NCI-H1694 (cell line): ENCODE measurements at regions not wholly inside any gene's neighbourhood (a gene's known extent, or its start where the extent isn't known, plus 50 kb on each side); places are given as distances from the start of the nearest gene placed in this dataset.
A peak's percentile ranks its signal among the peaks of the same experiment; 100 is the strongest.

Source experiments
- DNase-seq: peaks from one replicate; lab custom pipeline; 2025; lab: John Stamatoyannopoulos, UW

DNA sequence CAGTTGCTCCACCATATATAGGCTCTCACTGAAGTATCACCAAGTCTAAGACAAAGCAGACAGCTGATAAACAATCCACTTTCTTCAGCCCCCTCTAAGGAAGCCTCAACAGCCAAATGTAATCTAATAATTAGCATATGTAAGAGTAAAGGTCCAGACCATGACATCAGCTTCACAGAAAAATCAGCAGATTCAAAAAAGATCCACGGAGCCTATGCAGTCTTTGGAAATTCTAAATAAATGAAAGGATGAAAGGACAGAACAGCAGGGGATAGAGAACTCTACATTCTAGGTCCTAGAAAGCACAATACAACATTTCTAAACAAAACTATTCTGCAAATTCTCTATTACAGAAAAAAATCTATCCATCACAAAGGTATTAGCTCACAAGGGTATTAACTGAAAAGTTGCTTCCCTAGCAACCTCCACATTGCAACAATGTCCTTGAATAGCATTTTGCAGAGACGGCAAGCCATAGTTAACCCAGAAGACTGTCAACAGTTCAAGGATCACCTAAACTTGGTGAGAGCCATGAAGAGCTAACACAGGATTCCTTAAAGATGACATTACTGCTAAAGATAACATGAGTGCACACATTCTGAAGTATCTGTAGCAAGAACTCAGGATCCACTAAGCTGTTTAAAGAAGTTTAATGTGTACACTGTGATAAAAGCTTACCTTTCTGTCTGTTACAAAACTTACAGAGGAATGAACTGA lies 74.3 kb downstream of the SIPA1L2 start:
- DNase-seq, result no peak

DNA sequence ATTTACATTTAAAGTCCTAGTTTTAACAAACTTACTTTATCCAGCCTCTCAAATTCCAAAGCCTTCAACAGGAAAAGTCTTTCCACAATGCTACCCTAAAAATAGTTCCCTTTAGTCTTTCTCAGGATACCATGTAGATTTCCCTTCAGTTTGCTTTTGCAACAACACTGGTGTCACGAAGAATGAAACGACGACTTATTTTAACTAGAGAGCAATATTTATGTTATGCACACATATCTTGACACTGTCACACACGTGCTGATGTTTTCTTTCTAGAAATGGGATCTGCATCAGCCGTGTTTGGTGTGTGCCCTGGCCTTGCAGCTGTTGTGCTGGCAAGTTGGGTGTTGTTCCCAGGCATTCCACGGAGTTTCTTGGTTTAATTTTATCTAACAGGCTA lies 75.5 kb downstream of the SIPA1L2 start:
- no peak for DNase-seq

DNA sequence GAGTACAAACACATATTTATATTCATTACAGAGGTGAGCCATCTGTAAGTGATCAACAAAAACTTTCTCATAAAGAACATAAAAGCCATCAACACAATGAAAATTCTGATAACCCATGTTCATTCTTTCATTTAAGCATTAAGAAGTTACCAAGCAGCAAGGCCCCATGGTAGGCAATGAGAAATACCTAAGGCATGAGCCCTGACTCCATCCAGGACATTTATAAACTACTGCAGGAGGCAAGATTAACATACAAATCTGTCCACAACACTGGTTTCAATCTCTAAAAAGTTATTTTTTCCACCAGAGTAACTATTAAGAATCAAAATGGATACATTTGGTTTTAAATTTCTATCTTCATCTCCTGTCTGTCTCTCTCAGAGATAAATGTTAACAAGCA lies 76.1 kb downstream of the SIPA1L2 start:
- no peak for DNase-seq

DNA sequence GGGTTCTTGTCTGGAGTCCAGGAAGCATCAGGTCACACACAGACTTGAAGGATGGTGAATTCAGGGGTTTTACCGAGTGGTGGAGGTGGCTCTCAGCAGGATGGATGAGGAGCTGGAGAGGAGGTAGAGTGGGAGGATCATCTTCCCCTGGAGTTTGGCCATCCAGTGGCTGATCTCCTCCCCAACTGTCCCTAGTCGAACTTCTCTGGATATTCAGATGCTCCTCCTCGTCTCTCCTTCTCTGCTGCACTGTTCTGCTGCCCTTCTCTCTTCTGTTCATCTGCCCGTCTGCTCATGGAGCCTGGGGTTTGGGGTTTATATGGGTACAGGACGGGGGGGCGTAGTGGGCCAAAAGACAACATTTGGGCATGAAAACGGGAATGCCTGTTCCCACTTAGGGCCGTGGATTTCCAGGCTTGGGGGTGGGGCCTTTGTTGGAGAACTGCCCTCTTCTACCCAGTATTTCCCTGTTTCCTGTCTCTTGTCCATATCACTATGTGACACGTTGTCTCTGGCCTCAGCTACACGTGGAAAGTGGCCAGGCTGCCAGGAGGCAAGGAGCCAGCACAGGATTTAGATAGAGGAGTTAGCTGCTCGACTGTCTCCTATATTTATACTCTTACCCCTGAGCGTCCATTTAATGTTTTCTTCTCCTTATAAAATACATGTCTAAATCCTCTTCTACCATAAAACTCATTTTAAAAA lies 76.7 kb downstream of the SIPA1L2 start:
- no peak for DNase-seq

DNA sequence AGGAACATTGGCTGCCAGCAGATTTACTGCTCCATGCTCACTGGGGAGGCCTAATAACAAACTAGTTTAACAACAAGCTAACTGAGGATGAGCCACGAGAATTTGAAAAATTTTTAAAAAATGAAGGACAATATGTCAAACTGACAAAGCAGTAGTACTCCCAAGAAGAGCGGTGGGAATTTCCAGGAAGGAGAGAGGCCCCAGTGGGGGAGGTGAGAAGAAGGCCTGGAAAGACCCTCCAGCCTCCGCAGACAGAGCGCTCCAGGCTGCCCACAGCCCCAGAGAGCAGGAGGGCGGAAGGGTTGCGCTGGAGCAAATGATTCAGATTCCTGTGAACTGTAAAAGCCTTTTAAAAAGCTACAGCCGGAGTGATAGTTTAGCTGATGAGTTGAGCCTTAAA lies 78.5 kb downstream of the SIPA1L2 start:
- DNase-seq, result no peak

DNA sequence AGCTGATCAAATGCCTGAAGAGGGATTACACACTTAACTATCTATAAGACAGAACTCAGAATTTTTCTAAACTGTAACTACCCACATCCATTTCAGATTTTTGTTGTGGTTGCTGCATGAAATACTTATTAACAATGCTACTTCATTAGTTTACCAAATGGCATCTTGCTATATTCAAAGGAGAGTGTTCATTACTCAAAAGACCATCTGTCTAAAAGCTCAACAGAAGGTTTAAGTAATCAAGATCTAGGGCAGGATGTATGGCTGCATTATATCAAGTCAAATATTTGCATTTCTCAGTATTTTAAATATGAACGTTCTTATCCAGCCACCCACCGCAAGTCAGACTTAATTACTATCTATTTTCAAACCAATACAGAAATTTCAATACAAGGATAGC lies 79.9 kb downstream of the SIPA1L2 start:
- DNase-seq, result peak; percentile 51

GRCh38 chr1:232548691-232549090 lies 81.2 kb downstream of the SIPA1L2 start:
- DNase-seq, result no peak

- DNase-seq, result no peak
Measured at GRCh38 chr1:232547938-232548484, 81.9 kb downstream of the SIPA1L2 start.

- no peak for DNase-seq
Measured at GRCh38 chr1:232542633-232543593, 87.0 kb downstream of the SIPA1L2 start.

GRCh38 chr1:232538943-232539302 lies 91.0 kb downstream of the SIPA1L2 start:
- DNase-seq, result no peak

GRCh38 chr1:232538224-232538942 lies 91.5 kb downstream of the SIPA1L2 start:
- no peak for DNase-seq

DNA sequence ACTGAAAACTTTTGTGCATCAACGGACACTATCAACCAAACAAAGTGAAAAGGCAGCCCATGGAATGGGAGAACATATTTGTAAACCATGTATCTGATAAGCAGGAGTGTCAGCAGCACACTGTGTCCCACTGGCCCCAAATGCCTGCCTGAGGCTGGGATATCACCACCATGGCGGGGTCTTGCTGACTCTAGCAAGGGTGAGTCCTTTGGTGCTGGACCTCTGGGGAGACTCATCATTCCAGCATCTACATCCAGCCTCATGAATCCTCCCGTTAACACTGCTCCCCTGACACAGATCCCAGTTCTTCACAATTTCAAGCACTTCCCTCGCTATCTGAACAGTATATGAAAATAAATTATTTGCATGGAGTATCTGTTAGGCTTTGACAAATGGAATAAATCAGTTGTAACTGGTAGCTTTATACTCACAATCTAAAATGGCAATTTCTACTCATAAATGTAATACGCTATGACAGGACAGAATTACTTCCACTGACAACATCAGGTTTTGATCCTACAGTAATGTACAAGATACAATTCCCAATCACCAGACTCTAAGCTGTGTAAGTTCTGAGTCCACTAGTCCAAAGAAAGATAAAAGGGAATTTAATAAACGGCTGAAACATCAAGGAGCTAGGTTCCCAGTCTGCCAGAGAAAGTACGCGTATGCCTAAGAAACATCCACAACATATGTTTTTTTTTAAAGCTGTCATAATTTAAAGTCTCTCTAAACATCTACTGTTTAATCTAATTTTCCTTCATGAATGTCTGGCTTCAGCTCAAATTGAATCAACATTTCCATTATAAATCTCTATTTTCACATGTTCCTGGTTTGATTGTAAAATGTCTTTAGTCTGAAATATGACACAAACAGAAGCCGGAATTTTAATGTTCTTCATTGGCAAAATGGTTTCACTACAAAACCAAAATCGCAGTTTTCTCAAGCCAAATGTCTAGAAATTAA lies 95.1 kb downstream of the SIPA1L2 start:
- DNase-seq, result no peak

DNA sequence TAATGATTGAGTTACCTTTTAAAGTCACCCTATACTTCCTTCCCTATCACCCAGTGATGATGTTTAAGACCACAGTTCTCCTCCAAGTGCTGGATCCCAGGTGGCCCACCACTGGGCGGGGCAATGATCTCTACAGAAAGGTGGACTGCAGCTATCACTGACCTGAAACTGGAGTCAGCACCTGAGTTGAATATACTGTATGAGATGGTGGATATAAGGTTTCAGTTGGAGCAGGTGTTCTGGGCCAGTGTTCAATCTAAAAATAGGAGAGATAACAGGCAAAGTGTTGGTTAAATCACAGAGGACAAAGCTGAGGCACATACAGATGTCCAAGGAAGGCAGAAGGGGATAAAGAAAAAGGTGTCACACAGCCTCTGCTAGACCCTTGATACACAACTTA lies 96.6 kb downstream of the SIPA1L2 start:
- DNase-seq, result no peak

- DNase-seq, result no peak
Measured at GRCh38 chr1:232532901-232533300, 97.0 kb downstream of the SIPA1L2 start.

DNA sequence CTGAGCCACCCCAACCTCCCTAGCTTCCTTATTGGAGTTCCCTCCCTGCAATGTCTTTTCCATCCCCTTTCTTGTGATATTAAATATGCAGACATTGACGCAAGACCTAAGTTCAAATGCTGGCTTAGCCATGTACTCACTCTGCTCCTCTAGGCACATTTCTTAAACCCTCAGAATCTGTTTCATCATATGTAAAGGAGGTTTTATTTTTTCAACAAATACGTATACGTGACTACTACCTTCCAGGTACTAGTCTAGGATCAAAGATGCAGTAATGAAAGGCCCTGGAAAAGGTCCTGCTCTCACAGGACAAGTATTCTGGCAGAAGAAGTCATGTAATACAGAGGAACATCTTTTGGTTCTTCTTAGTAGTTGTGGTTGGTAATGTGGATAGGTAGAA lies 98.6 kb downstream of the SIPA1L2 start:
- no peak for DNase-seq

- DNase-seq, result no peak
Measured at GRCh38 chr1:232529747-232530146, 100.2 kb downstream of the SIPA1L2 start.

GRCh38 chr1:232528472-232529089 lies 101.4 kb downstream of the SIPA1L2 start:
- DNase-seq, result no peak

DNA sequence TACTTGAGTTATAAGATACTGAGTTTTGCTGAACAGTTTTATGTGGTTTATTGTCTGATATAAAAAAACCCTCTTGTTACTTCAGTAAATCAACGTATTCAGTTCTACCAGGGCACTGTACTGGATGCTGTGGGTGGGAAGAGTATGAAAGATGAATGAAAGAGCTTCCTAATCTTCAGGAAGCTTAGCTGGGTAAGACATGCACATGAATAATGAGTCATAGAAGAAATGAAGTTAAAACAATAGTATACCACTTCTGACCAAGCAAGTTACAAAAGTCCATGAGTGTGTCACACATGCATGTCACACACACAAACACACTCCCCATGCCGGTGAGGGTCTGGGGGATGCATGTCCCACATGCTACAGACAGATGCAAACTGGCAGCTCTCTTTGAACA lies 105.9 kb downstream of the SIPA1L2 start:
- DNase-seq, result no peak

- DNase-seq, result no peak
Measured at GRCh38 chr1:232522189-232522588, 107.7 kb downstream of the SIPA1L2 start.

- no peak for DNase-seq
Measured at GRCh38 chr1:232521660-232522059, 108.3 kb downstream of the SIPA1L2 start.
